ENCODE measurements at regions not wholly inside any gene's neighbourhood (a gene's known extent, or its start where the extent isn't known, plus 50 kb on each side); places are given as distances from the start of the nearest gene placed in this dataset.

DNA sequence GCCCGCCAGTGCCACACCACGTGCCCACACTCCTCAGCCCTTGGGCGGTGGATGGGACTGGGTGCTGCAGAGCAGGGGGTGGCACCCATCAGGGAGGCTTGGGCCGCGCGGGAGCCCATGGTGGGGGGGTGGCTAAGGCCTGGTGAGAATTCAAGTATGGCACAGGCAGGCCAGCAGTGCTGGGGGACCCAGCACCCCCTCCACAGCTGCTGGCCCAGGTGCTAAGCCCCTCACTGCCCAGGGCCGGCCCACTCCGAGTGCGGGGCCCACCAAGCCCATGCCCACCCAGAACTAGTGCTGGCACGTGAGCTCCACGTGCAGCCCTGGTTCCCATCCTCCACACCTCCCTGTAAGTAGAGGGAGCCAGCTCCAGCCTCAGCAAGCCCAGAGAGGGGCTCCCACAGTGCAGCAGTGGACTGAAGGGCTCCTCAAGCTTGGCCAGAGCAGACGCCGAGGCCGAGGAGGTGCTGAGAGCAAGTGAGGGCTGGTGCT lies 1091.1 kb upstream of the GJE1 start:
- Histone ChIP-seq H3K9ac (ENCODE audit: extremely low read depth, low read length, poor library complexity, severe bottlenecking) (no peak overlapping the region), H3K36me3 (ENCODE audit: control insufficient read depth, insufficient read depth, low read length) (no peaks in the 10 kb centered on the region), H3K9me3 (ENCODE audit: control insufficient read depth, low read length) (peaks cover 14% of the 10 kb centered on the region), H3K27me3 (ENCODE audit: control insufficient read depth, insufficient read depth, low read length, poor library complexity, severe bottlenecking) (no peaks in the 10 kb centered on the region), H3K27ac (ENCODE audit: low read depth, low read length) (no peak overlapping the region), H3K4me3 (ENCODE audit: low read length) (no peak overlapping the region), H3K4me1 (ENCODE audit: control insufficient read depth, insufficient read depth, low read length) (no peaks in the 10 kb centered on the region)
- H3K4me1 Mint-ChIP-seq = peaks cover 4% of the 10 kb centered on the region
- H3K27me3 Mint-ChIP-seq (ENCODE audit: insufficient read depth) = no peaks in the 10 kb centered on the region
- H3K4me3 Mint-ChIP-seq = no peak overlapping the region
- peaks cover 25% of the 10 kb centered on the region for H3K9me3 Mint-ChIP-seq
- no peak overlapping the region for H3K27ac Mint-ChIP-seq
- TF ChIP-seq, protein P1, sequence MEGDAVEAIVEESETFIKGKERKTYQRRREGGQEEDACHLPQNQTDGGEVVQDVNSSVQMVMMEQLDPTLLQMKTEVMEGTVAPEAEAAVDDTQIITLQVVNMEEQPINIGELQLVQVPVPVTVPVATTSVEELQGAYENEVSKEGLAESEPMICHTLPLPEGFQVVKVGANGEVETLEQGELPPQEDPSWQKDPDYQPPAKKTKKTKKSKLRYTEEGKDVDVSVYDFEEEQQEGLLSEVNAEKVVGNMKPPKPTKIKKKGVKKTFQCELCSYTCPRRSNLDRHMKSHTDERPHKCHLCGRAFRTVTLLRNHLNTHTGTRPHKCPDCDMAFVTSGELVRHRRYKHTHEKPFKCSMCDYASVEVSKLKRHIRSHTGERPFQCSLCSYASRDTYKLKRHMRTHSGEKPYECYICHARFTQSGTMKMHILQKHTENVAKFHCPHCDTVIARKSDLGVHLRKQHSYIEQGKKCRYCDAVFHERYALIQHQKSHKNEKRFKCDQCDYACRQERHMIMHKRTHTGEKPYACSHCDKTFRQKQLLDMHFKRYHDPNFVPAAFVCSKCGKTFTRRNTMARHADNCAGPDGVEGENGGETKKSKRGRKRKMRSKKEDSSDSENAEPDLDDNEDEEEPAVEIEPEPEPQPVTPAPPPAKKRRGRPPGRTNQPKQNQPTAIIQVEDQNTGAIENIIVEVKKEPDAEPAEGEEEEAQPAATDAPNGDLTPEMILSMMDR (conservative IDR thresholded peaks at IDR 0.05) = no peak
- no peak for DNase-seq
- WGBS, 2 experiments (ENCODE audit: insufficient coverage in 1 of 2, insufficient read length in 1 of 2) = 90 to 95% methylated on average over 2 to 14 of the region's 14 CpGs
- peaks cover 8% of the 10 kb centered on the region for H3K36me3 Mint-ChIP-seq (ENCODE audit: low read depth)

DNA sequence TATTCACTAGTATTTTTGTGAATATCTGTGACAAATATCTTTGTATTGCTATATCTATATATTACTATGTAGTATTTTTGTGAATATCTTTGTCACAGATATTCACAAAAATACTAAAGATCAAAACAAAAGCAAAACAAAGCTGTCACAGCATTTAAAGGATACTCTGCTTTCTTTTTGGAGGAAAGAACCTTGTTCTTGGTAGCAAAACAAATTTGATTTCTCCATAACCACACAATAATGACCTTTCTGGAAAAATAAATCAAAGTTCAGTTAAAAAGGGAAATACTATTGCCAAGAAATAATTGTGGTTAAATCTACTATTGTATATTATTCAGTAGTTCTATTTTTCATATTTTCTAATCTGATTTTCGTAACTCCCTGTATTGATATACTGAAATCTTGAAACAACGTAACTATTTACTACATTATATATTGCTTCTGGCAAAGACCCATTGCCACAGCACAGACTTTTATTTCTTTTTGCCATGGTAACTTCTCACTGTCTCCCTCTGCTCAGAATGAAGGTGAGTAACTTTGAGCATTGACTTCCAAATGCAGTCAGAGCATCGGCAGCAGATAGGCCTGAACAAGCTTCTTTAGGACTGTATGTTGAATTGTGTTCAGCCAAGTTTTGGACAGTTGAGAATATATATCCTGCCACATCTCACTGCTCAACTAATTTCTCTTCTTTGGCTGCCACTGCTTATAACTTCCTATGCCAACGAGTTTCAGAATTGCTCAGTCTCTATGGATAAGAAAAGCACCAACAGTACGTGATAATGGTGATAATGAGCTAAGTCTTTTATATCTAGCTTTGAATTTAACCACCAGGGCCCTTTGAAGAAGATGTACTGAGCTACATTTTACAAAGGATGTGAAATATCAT lies 1097.2 kb upstream of the GJE1 start:
- Histone ChIP-seq H3K4me3 (ENCODE audit: low read length) (no peak overlapping the region), H3K9ac (ENCODE audit: extremely low read depth, low read length, poor library complexity, severe bottlenecking) (no peak overlapping the region), H3K36me3 (ENCODE audit: control insufficient read depth, insufficient read depth, low read length) (no peaks in the 10 kb centered on the region), H3K27ac (ENCODE audit: low read depth, low read length) (no peak overlapping the region), H3K9me3 (ENCODE audit: control insufficient read depth, low read length) (no peaks in the 10 kb centered on the region), H3K27me3 (ENCODE audit: control insufficient read depth, insufficient read depth, low read length, poor library complexity, severe bottlenecking) (no peaks in the 10 kb centered on the region), H3K4me1 (ENCODE audit: control insufficient read depth, insufficient read depth, low read length) (no peaks in the 10 kb centered on the region)
- Mint-ChIP-seq H3K4me3 (no peak overlapping the region), H3K9me3 (peaks cover 6% of the 10 kb centered on the region), H3K4me1 (peaks cover 4% of the 10 kb centered on the region), H3K36me3 (ENCODE audit: low read depth) (peaks cover 5% of the 10 kb centered on the region), H3K27me3 (ENCODE audit: insufficient read depth) (no peaks in the 10 kb centered on the region), H3K27ac (no peak overlapping the region)
- 97% methylated on average over 5 of the region's 5 CpGs; no CpG with 5 or more reads in 1 of the 2 experiments for WGBS, 2 experiments (ENCODE audit: insufficient coverage in 1 of 2, insufficient read length in 1 of 2)
- TF ChIP-seq, protein P1 (conservative IDR thresholded peaks at IDR 0.05) = no peak
- DNase-seq = no peak

DNA sequence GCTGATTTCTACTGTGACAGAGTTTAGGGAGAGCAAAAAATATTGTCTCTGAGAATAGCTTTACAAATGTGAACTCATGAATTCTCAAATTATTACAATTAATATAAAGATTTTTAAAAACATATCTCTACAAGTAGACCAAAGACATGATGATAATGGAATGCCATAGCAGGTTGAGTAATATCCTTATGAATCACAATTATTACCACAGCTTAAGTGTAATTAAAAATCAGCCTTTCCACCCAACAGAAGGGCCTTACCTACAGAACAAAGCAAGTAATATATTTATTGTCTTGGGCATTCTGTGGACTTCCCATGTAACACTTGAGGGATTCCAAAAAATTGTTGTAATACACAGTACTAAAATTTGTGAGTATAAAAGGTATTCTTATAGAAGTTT lies 1099.6 kb upstream of the GJE1 start:
- Histone ChIP-seq H3K4me3 (ENCODE audit: low read length) (no peak overlapping the region), H3K4me1 (ENCODE audit: control insufficient read depth, insufficient read depth, low read length) (no peaks in the 10 kb centered on the region), H3K27me3 (ENCODE audit: control insufficient read depth, insufficient read depth, low read length, poor library complexity, severe bottlenecking) (no peaks in the 10 kb centered on the region), H3K36me3 (ENCODE audit: control insufficient read depth, insufficient read depth, low read length) (no peaks in the 10 kb centered on the region), H3K27ac (ENCODE audit: low read depth, low read length) (no peak overlapping the region), H3K9ac (ENCODE audit: extremely low read depth, low read length, poor library complexity, severe bottlenecking) (no peak overlapping the region), H3K9me3 (ENCODE audit: control insufficient read depth, low read length) (no peaks in the 10 kb centered on the region)
- H3K27me3 Mint-ChIP-seq (ENCODE audit: insufficient read depth) = no peaks in the 10 kb centered on the region
- H3K27ac Mint-ChIP-seq = no peak overlapping the region
- no peak overlapping the region for H3K4me3 Mint-ChIP-seq
- peaks cover 4% of the 10 kb centered on the region for H3K4me1 Mint-ChIP-seq
- H3K36me3 Mint-ChIP-seq (ENCODE audit: low read depth) = no peaks in the 10 kb centered on the region
- TF ChIP-seq, protein P1 (conservative IDR thresholded peaks at IDR 0.05) = no peak
- DNase-seq = no peak
- no peaks in the 10 kb centered on the region for H3K9me3 Mint-ChIP-seq

All from endodermal cell (in vitro differentiated cells).